Fibroblast of skin of left quadriceps (primary cell): ENCODE measurements at regions not wholly inside any gene's neighbourhood (a gene's known extent, or its start where the extent isn't known, plus 50 kb on each side); places are given as distances from the start of the nearest gene placed in this dataset.

Source experiments
- DNase-seq, 2 experiments: peaks; one replicate each; pipeline ENCODE4 v3.0.0-alpha.2; 2013; ENCODE audit warnings: low read depth in 2 of 2

DNA sequence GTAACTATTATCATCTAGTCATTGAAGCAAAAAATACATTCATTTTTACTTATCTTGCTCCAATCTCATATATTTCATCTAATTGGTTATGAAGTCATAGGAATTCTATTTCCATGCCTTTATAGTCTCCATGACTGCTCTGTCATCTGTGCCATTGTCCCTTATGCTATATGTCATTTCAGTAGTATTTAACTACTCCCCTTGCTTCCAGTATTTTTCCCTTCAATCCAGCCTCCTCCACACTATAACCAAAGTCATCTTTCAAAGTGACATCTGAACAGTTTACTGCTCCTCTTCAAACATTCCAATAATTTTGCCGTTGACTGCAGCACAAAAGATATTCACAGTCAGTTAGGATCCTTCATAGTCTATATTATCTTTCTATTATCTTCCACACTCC is 216.6 kb upstream of the HS3ST5 start:
- DNase-seq, result no peak

DNA sequence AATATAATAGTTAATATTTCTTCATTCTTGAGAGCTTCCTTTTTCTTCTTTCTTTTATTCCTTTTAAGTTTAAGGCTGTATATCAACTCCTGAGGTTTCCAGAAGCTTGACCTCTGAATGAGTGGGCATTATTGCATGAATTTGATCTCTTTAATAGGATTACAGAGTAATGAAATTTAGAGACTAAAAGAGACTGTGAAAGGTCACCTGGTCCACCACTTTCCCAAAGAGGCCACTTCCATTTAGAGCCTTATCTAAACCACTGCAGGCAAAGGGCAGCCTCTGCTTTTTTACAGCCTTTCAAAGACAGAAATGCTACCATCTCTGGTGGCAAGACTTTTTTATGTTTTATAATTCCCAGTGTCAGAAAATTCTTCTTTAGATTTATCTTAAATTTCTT is 215.3 kb upstream of the HS3ST5 start:
- DNase-seq, result no peak

DNA sequence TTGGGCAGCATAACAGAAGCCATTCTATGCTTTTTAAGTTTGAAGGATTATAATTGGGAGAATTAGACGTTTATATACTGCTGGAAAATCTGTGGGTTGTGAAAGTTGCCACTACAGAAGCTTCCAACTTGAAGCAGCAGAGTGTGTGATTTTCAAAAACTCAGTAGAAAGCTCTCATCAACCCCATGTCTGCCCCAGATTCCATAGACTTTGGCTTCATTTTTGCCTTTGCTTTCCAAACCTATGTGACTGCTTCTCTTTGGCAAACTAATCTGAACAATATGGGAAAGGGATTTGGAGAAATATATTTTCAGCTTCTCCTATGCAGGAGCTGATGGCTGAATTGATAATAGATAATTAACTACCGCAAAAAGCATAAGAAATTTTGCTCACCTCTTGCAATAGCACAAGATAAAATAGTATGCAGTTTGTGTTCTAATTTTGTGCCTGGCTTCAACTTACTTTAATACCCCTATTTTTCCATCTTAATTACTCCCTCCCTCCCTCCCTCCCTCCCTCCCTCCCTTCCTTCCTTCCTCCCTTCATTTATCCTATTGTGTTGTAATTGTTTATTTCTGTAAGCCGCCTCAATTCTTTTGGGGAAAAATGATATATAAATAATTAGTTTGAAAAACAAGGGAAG is 214.1 kb upstream of the HS3ST5 start:
- DNase-seq, result no peak

DNA sequence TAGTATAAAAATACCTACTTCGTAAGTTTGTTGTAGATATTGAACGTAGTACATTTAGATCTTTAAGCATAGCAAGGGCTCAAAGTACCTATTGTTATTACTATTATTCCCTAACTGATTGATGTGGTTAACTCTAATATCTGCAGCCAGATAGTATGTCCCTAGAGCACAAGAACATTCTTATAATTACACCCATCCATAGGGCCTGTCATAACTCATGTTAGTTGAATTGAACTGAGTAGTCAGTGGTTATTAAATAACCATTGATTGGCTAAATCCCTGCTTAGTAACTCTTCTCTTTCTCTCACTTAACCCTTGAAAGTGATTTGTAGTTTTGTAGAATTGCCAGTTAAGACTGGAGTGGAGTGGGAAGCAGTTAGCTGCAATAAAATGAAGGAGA is 207.5 kb upstream of the HS3ST5 start:
- no peak for DNase-seq

DNA sequence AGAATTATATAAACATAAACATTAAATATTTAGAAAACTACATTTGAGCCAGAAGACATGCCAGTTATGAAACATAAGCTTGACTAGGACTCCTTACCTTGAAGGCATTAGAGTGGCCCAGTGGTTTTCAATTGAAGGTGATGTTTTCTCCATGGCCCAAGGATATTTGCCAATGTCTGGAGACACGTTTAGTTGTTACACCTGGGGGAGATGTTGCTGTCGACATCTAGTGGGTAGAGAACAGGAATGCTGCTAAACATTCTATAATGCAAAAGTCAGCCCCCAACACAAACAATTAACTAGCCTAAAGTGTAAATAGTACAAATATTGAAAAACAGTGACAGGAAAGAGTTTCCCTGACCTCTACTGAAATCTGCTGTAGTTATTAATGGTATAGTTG is 200.9 kb upstream of the HS3ST5 start:
- DNase-seq, result no peak

DNA sequence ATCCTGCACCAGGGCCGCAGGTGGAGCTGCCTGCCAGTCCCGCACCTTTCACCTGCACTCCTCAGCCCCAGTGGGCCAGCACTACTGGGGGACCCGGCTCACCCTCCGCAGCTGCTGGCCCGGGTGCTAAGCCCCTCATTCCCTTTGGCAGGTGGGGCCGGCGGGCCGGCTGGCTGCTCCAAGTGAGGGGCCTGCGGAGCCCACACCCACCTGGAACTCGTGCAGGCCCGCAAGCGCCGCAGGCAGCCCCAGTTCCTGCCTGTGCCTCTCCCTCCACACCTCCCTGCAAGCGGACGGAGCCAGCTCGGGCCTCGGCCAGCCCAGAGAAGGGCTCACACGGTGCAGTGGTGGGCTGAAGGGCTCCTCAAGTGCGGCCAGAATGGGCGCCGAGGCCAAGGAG is 199.0 kb upstream of the HS3ST5 start:
- DNase-seq, result no peak

DNA sequence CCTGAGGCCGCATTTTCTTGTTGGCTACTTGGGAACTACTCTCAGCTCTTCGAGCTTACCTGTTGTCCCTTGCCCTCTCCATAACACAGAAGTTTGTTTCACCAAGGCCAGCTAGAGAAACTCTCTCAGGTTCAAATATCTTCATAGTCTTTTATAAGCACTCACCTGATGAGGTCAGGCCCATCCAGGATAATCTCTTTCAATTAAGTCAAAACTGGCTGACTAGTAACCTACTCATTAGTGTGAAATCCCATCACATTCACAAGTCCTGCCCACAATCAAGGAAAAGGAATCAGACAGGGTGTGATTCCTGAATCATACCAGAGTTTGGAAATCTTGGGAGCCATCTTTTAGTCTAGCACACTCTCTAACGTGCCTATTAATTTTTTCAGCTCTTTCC is 195.2 kb upstream of the HS3ST5 start:
- no peak for DNase-seq

DNA sequence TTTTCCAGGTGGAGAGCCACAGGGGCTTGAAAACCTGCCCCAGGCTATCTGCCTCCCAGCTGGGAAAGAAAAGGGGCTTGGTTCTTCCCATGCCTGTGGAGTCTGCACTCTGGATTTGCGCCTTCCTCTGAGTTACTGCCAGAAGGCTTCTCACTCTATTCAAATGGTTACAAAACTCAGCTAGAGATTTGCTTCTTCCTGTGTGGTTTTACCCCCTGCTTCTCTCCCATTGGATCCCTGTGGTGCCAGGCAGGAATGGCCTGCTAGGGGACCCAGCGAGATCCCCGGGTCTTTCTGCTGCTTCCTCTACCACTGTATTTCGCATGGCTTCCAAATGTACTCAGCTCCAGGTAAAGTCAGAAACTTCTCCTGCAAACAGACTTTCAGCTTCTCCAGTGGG is 192.0 kb upstream of the HS3ST5 start:
- DNase-seq, result no peak

DNA sequence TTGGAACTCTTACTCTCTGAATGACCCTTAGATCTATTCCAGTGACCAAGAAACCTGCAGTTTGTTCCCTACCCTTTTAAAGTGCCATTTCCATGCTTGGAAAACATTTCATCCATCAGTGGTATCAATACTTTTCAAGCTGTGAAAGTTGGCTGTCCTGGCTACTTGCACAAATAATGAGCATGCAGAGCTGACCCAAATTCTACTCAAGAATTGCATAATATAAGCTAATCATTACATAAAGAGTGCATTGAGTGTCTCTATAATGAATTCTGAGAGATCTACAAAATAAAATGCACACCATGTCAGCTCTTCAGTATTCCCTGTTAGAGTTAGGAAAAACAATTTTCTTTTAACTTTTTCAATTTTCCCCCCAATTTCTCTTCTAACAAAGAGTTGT is 181.3 kb upstream of the HS3ST5 start:
- no peak for DNase-seq

DNA sequence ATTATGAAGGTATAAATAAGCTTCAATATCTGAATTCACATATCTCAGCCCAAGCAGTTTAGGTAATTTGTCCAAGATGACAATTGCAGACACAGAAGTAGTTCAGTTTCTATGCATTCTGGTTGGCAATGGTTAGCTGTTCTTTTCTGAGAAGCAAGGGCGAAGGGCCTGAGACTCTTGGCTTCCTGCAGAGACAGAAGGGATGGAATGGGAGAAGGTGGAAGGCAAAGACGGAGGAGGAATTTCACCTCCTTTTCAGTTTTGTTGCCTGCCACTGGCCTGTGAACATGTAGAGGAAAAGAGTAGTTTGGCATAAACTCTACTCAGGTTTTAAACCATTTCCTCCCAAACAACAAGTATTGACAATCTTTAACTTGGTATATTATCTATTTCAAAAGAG is 180.7 kb upstream of the HS3ST5 start:
- DNase-seq, result no peak

DNA sequence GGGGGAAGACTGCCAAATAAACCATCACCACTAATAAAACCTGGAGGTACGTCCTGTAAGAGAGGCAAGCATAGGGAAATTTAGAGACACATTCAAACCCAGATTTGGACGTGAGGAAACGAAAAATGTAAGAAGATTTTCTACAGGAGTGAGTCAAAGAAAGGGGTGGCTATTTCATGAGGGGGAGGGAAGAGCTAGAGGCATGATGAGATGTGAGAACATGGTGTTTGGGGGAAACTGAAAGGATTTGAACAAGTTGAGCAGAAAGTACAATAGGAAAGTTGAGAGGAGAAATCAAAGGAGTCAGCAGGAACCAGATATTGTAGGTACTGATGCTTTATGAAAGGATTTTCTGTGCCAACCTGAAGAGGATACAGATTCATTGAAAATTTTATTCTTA is 179.1 kb upstream of the HS3ST5 start:
- no peak for DNase-seq

DNA sequence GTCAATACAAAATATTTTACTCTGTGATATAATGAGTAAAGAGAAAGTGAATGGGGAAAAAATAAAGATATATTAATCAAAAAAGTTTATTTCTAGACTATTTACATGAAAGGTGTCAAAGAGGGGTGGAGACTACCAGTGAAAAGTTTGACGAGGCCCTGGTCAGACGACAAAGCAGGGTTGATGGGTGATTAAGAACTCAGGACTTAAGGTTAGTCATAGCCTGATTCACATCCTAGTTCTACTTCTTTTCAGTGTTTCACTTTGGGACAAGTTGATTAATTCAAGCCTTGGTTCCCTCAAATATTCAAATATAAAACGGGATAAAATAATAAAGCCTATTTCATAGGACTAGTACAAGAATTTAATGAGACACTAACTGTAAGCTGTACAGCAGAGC is 178.2 kb upstream of the HS3ST5 start:
- DNase-seq, result no peak

DNA sequence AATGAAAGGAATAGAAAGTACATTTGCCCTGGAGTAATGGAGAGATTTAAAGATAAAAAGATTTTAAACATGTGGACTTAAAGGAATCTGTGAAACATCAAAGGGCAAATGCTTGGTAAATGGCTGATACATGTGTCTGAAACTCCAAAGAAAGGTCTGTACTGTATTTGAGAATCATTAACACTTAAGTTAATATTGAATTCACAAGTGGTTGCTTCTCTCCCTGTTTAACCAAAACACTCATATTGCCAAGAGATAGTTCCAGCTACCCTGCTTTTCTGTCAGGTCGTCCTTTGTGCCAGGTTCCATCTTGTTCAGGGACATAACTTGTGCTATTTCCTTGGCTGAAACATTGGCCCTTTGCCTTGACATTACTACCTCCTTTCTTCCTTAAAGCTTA is 171.3 kb upstream of the HS3ST5 start:
- DNase-seq, result no peak

DNA sequence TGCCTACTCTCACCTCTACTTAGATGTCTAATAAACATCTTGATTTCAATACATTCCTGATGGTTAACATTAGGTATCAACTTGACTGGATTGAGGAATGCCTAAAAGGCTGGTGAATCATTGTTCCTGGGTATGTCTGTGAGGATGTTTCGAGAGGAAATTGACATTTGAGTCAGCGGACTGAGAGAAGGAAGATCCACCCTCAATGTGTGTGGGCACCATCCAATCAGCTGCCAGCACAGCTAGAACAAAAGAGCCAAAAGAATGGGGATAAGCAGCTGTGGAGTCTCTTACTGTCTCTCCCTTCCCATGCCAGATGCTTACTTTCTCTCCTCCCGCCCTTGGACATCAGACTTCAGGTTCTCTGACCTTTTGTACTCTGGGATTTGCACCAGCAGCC is 128.6 kb upstream of the HS3ST5 start:
- DNase-seq, result no peak

DNA sequence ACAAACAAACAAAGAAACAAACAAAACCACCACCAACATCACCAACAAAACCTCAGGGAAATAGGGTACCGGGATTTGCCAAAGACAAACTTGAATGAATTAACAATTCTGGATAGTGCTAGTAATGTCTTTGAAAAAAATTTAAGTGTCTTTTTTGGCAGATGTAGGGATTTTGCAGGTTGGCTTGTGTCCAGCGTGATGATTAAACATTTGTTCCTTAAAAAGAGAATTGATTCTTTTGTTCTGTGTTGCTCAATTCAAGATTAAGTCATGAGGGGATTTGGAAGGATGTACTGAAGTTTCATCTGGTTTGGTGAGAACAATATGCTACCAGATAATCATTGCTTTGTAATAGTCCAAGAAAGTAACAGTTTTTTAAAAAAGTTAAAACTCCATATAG is 125.1 kb upstream of the HS3ST5 start:
- DNase-seq, result no peak

DNA sequence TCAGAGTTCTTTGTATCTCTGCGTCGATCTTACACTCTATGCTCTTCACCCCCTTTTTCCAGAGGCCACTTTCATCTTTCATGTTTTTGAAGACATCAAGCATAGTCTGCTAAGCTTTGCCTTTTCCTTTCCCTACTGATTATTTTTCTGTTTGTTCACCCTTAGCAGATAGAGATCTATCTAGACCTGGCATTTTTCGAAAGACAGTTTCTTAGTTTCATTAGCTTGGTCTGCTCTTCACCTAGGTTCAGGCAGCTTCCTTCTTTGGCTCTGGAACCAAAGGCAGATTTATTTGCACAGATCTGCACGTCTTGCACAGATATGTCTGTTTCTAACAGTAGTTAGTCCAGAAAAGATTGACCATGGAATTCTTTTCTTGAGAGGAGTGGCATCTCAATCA is 122.7 kb upstream of the HS3ST5 start:
- DNase-seq, result no peak

DNA sequence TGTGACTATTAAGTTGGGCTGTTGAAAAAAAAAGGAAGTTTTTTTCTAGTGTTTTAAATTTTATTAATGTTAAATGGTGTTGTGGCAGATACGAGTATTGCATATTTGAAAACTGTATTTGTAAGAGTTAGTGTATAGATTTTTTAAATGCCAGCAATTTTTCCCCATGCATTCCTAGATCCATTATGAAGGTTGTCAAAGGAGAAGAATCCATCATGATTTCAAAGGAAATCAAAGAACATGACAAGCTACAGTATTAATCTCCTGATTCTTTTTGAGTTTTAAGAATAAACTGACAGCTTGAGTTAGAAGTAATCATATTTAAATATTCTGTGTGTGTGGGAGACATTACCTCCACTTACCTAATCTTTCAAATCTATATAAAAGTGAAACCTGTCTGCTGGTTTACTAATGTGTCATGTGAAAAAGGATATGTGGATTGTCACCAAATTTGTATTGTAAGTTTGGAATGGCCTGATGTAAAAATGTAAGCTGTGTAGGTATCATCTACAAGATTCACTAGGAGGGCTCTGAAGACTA is 111.0 kb upstream of the HS3ST5 start:
- DNase-seq, result no peak

DNA sequence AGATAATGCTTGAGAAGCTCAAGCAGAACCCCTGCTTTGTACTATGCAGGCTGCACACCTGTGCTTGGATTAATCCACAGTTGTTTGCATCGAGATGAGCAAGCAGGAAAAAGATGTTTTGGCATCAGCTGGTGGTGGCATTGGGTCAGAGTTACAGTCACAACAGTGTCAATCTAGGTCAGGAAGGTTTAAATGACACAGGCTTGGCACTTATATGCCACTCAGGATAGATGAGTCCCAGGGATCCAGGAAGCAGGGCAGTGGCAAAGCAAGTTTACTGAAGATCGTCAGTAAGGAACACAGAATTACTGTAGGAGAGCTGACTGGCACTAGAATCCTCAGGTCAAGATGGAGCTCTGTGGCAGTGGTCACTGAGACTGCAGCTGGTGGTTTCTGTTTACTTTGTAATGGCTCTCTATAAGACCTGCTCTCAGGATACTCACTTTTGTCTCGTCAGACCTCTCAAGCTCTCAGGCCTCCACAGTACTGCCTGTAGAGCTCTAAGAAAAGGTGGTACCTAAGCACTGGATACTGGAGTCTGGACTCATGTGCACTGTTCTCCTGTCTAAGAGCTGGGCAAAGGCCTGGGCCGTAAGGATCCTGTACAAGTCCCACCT is 110.1 kb upstream of the HS3ST5 start:
- no peak for DNase-seq

DNA sequence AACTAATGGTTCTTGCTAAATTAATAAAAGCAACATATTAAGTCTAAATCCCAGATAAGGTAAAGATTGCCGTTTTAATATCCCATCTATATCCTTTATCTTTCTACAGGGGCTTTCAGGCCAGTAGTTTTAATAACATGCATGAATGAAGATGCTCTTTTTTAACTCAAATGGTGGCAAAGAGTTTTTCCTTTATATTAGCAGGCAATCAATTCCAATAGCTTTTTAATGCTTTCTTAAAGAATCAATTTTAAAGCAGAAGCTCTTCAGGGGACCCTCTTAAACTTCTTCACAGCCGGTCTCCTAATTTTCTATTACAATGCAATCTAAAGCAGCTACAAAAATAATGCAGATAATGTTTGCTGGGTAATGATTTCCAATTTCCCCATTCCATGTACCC is 107.8 kb upstream of the HS3ST5 start:
- DNase-seq, result no peak

DNA sequence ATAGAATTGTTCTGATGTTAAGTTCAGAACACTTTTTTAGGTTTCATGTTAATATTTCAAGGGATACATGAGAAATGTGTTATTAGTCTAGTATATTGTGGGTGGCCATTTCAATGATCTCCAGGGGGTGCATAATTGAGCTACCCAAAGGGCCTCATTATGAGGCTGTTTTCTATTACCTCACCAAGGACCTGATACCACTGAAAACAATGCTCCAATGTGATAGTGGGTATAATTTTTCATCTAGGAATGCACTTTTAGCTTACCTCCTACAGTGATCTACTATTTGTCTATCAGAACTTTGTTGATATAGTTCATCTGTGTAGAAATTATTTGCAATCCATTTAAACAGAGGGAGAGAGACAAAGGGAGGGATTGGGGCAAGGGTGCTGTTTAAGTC is 106.8 kb upstream of the HS3ST5 start:
- no peak for DNase-seq

DNA sequence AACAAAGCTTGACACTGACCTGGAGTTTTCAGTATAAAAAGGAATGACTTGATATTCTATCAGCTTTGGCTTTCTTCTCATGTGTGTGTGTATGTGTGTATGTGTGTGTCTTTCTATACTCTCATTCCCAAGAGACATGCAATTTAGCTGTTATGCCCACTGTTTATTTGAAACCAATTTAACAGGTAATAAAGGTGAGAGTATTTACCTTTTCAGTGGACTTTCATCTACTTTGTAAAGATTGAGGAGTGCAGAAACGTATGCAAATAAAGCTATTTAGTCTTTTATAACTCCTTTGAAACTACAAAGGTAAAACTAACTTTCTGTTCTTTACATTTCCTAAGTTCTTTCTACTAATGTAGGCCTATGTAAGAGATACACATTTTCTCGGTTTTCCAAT is 103.5 kb upstream of the HS3ST5 start:
- DNase-seq, result no peak

DNA sequence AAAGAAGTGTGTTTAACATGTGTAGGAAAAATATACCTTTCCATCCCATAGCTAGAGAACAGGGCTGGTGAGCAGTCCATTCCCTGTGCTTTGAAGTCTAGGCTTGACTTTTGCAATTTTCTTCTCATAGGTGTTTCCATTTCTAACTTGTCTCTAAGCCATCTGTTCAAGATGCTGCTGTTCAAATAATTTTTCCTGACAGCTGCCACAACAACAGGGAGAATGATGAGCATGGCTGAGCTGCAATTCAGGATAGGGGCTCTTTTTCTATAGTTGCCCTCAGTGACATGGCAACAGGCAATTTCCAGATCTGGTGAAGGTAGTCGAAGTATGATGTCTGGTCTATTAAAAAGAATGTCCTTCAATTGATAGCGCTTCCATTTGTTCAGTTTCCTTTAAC is 103.0 kb upstream of the HS3ST5 start:
- no peak for DNase-seq

DNA sequence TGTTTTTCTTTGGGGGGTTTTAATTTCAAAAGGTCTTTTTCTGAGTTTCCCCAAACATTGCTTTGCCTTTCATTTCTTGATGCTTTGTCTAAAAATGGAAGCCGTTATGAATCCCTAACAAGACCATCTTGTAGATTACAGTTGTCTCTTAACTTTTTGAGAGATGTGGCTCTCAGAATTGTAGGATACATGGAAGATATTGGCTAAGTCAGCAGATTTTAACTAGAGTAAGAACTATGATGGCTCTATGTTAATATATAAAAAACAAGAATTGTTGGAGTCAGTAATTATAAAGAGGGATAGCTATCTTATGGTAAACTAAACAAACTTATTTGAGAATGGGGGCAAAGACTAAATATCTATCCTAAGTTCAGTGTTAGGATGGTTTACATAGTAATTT is 96.6 kb upstream of the HS3ST5 start:
- DNase-seq, result no peak

DNA sequence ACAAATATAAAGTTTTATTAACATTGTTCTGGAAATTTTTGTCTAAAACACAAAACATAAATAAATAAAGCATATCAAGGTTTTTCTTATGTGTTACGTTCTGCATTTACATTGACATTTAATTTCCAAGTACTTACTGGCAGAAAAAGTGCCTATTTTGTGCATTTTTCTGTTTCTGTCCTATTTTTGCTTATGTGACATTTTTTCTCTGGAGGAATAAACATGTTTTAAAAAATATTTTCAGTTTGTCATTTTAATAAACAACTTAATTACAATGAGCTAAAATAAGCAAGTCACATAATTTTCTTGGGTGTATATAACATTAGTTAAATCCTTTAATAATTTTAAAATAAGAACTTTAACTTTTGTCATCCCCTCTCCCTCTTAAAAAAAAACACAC is 94.4 kb upstream of the HS3ST5 start:
- DNase-seq, result no peak
